ENCODE measurements at regions not wholly inside any gene's neighbourhood (a gene's known extent, or its start where the extent isn't known, plus 50 kb on each side); places are given as distances from the start of the nearest gene placed in this dataset.
"Not testable (repeated sequence)": the region's sequence is repeated elsewhere in the genome, so short reads cannot be mapped to it uniquely, and the experiment has no call there.

DNA sequence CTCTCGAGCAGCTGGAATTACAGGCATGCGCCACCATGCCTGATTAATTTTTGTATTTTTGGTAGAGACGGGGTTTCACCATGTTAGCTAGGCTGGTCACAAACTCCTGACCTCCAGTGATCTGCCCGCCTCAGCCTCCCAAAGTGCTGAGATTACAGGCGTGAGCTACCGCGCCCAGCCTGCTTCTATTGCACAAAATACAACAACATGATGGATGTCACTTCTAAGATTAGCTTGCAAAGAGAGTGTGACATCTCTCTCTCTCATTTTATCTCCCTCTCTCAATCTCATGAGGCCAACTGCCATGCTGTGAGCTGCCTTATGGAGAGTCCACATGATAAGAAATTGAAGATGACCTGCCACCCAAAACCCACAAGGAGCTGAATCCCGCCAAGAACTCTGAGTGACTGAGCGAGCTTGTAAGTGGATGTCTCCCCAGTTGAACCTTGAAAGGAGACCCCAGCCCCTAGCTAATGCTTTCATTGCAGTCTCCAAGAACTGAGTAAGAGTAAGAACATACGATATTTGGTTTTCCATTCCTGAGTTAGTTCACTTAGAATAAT, 458.5 kb downstream of the RBFOX1 start:
- DNase-seq (ENCODE audit: low read depth): no peak
- TF ChIP-seq, protein P1, sequence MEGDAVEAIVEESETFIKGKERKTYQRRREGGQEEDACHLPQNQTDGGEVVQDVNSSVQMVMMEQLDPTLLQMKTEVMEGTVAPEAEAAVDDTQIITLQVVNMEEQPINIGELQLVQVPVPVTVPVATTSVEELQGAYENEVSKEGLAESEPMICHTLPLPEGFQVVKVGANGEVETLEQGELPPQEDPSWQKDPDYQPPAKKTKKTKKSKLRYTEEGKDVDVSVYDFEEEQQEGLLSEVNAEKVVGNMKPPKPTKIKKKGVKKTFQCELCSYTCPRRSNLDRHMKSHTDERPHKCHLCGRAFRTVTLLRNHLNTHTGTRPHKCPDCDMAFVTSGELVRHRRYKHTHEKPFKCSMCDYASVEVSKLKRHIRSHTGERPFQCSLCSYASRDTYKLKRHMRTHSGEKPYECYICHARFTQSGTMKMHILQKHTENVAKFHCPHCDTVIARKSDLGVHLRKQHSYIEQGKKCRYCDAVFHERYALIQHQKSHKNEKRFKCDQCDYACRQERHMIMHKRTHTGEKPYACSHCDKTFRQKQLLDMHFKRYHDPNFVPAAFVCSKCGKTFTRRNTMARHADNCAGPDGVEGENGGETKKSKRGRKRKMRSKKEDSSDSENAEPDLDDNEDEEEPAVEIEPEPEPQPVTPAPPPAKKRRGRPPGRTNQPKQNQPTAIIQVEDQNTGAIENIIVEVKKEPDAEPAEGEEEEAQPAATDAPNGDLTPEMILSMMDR (conservative IDR thresholded peaks at IDR 0.05; ENCODE audit: low read depth, low read length): no peak
- H3K4me3 ChIP-seq (ENCODE audit: low read depth, low read length): no peak overlapping the region

DNA sequence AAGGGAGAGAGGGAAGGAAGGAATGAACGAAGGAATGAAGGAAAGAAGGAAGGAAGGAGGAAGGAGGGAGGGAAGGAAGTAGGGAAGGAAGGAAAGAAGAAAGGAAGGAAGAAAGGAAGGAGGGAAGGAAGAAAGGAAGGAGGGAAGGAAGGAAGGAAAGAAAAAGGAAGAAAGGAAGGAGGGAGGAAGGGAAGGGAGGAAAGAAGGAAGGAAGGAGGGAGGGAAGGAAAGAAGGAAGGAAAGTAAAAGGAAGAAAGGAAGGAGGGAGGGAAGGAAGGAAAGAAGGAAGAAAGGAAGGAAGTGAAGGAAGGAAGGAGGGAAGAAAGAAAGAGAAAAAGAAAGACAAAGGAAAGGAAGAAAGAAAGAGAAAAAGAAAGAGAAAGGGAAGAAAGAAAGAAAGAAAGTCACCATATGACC, 442.4 kb downstream of the RBFOX1 start:
- no peak overlapping the region for H3K4me3 ChIP-seq (ENCODE audit: low read depth, low read length)
- TF ChIP-seq, protein P1 (conservative IDR thresholded peaks at IDR 0.05; ENCODE audit: low read depth, low read length): no peak
- no peak for DNase-seq (ENCODE audit: low read depth)

DNA sequence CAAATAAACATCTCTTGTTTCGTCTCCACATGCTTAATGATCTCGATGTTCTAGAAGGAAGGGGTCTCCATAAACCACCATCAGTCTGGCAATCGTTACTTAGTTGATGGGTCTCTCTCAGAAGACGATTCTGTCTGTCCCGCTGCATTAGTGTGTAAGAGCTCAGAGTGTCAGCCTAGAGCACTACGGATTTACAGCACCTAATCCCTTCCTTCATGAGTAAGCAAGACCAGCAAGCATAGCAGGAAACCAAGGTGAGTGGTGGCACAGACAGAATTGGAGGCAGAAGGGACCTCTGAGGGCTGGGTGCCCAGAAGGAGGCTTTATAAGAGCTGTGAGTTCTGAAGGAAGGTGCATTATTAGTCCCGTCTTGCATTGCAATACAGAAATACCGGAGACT, 440.1 kb downstream of the RBFOX1 start:
- no peak overlapping the region for H3K4me3 ChIP-seq (ENCODE audit: low read depth, low read length)
- TF ChIP-seq, protein P1 (conservative IDR thresholded peaks at IDR 0.05; ENCODE audit: low read depth, low read length): no peak
- DNase-seq (ENCODE audit: low read depth): no peak

DNA sequence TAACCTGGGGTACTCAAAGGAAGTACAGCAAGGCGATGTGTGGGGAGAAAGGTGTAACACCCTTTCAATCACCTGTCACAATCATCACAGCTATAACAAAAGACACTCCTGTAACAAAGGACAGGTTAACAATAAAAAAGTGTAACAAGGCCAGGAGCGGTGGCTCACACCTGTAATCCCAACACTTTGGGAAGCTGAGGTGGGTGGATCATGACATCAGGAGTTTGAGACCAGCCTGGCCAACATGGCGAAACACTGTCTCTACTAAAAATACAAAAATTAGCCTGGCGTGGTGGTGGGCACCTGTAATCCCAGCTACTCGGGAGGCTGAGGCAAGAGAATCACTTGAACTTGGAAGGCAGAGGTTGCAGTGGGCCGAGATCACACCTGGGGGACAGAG, 436.4 kb downstream of the RBFOX1 start:
- not testable (repeated sequence) for H3K4me3 ChIP-seq (ENCODE audit: low read depth, low read length); DNase-seq (ENCODE audit: low read depth)

DNA sequence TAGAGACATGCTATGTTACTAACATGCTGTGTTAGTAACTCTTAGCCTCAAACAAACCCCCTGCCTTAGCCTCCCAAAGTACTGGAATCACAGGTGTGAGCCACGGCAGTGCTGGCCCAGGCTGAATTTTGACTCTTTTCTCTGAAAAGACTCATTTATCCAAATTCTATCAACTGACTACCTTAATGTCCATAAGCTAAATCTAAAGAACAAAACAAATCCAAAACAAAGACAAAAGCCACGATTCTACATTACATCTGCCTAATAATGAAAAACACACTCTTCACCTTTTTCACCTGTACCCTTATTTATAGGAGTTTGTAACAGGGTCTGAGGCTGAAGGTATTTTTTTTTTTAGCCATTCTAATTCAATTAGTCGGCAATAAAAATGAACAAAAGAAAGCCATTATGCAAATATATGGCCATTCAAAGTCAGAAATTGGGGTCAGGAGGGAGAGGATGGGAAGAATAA, 432.5 kb downstream of the RBFOX1 start:
- no peak for DNase-seq (ENCODE audit: low read depth)
- no peak overlapping the region for H3K4me3 ChIP-seq (ENCODE audit: low read depth, low read length)
- TF ChIP-seq, protein P1 (conservative IDR thresholded peaks at IDR 0.05; ENCODE audit: low read depth, low read length): no peak

DNA sequence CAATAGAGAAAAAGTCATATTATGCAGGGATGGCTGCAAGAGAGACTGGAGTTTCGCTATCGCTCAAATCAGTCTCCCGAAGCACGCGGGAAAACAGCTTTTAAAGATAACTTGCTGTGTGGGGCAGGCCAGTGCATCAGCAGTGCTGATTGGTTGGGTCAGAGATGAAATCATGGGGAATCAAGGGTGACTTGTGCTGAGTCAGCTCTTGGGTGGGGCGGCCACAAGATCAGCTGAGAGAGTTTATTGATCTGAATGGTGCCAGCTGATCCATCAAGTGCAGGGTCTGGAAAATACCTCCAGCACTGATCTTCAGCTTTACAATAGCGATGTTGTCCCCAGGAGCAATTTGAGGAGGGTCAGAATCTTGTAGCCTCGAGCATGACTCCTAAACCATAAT, 430.5 kb downstream of the RBFOX1 start:
- no peak for DNase-seq (ENCODE audit: low read depth)
- TF ChIP-seq, protein P1 (conservative IDR thresholded peaks at IDR 0.05; ENCODE audit: low read depth, low read length): no peak
- H3K4me3 ChIP-seq (ENCODE audit: low read depth, low read length): no peak overlapping the region

Data from choroid plexus epithelial cell (primary cell).